ENCODE measurements at regions not wholly inside any gene's neighbourhood (a gene's known extent, or its start where the extent isn't known, plus 50 kb on each side); places are given as distances from the start of the nearest gene placed in this dataset.

DNA sequence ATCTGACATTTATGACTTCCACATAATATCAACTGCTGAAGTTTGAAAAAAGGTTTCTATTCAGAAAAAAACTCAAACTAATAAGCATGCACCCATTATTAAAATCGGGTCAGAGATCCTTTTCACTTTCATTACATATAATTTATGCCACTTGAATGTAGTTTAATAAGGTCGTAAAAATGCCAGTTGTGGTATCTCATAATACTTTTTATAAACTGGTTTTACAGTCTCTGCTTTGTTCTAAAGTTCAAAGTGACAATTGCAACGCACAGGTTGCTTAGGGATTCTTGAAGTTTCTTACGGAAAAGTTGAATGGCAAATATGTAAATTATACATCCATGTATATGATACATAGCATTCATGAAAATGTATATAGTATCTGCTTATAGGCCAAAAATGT is 229.4 kb upstream of the CEP162 start:
- TF ChIP-seq CTCF (optimal IDR thresholded peaks at IDR 0.05 in 1 of 3, IDR thresholded peaks at IDR 0.05 in 1 of 3, conservative IDR thresholded peaks at IDR 0.05 in 1 of 3; ENCODE audit: extremely low read depth in 1 of 3, insufficient read depth in 2 of 3, low read length in 3 of 3) (no peak), EZH2 (IDR thresholded peaks at IDR 0.05; ENCODE audit: low read length) (no peak)

Data from keratinocyte (primary cell).